Posterior vena cava (tissue), 2 donors: ENCODE measurements at regions not wholly inside any gene's neighbourhood (a gene's known extent, or its start where the extent isn't known, plus 50 kb on each side); places are given as distances from the start of the nearest gene placed in this dataset.

ENCODE experiments used
- DNase-seq: peaks from one replicate; pipeline ENCODE4 v3.0.0-alpha.2; 2020; ENCODE audit warnings: low spot score
- intact Hi-C, 2 donors: fragments of 100-400 bp; cut with DNase I; formaldehyde crosslinking; loops; one replicate each; pipeline versions ENCODE4 v1.14.1 to v1.14.2; 2022 to 2023
- donor health status: DM: yes; HTN: yes; CAD: no.
- donor health status: DM: yes; HTN: yes; CAD: no.

- DNase-seq = no peak
- intact Hi-C loops = no loop called here
These were observed 140.6 kb downstream of the TTLL2 start for GRCh38 chr6:167465482-167465881.

- no peak for DNase-seq
- intact Hi-C loops = no loop called here
These were observed 142.4 kb downstream of the TTLL2 start for GRCh38 chr6:167467282-167467681.

GRCh38 chr6:167467793-167468431, 143.0 kb downstream of the TTLL2 start:
- DNase-seq = no peak
- intact Hi-C loops = no loop called here

GRCh38 chr6:167469101-167469500, 144.2 kb downstream of the TTLL2 start:
- intact Hi-C loops = no loop called here
- DNase-seq = no peak

GRCh38 chr6:167469672-167470071, 144.8 kb downstream of the TTLL2 start:
- intact Hi-C loops = no loop called here

GRCh38 chr6:167470101-167470835, 145.4 kb downstream of the TTLL2 start:
- no peak for DNase-seq
- intact Hi-C loops = no loop called here

More at GRCh38 chr6:167469672-167470071, 144.8 kb downstream of the TTLL2 start:
- no peak for DNase-seq

- intact Hi-C loops = no loop called here
- DNase-seq = no peak
These were observed 146.1 kb downstream of the TTLL2 start for GRCh38 chr6:167470836-167471547.

- intact Hi-C loops = no loop called here
- no peak for DNase-seq
These were observed 146.7 kb downstream of the TTLL2 start for GRCh38 chr6:167471548-167471930.

- intact Hi-C loops = no loop called here
- no peak for DNase-seq
These were observed 147.3 kb downstream of the TTLL2 start for GRCh38 chr6:167472148-167472547.

GRCh38 chr6:167472880-167473279, 148.0 kb downstream of the TTLL2 start:
- intact Hi-C loops = no loop called here
- no peak for DNase-seq

- intact Hi-C loops = no loop called here
- no peak for DNase-seq
These were observed 149.3 kb downstream of the TTLL2 start for GRCh38 chr6:167474171-167474570.

- DNase-seq = no peak
- intact Hi-C loops = no loop called here
These were observed 149.8 kb downstream of the TTLL2 start for GRCh38 chr6:167474725-167475124.

- intact Hi-C loops = no loop called here
- DNase-seq = no peak
These were observed 151.1 kb downstream of the TTLL2 start for GRCh38 chr6:167475947-167476346.

GRCh38 chr6:167476844-167477595, 152.1 kb downstream of the TTLL2 start:
- intact Hi-C loops = no loop called here
- no peak for DNase-seq

GRCh38 chr6:167477688-167478087, 152.8 kb downstream of the TTLL2 start:
- intact Hi-C loops = no loop called here
- DNase-seq = no peak

- intact Hi-C loops = no loop called here
These were observed 154.4 kb downstream of the TTLL2 start for GRCh38 chr6:167479301-167479700.

GRCh38 chr6:167479901-167480648, 155.2 kb downstream of the TTLL2 start:
- intact Hi-C loops = loop anchor here (10.0 kb wide), 2 partner anchors 415 to 425 kb away; no protein-coding TSS in a partner anchor
- DNase-seq = no peak

More at GRCh38 chr6:167479301-167479700, 154.4 kb downstream of the TTLL2 start:
- no peak for DNase-seq

GRCh38 chr6:167481307-167481926, 156.5 kb downstream of the TTLL2 start:
- intact Hi-C loops = loop anchor here (10.0 kb wide), 2 partner anchors 413 to 423 kb away; no protein-coding TSS in a partner anchor
- no peak for DNase-seq
